ENCODE measurements at regions not wholly inside any gene's neighbourhood (a gene's known extent, or its start where the extent isn't known, plus 50 kb on each side); places are given as distances from the start of the nearest gene placed in this dataset.

- DNase-seq (ENCODE audit: low spot score): no peak
Observed at GRCh38 chr12:66915306-66915904, 236.5 kb upstream of the GRIP1 start.

- DNase-seq (ENCODE audit: low spot score): no peak
Observed at GRCh38 chr12:66916189-66916588, 237.3 kb upstream of the GRIP1 start.

GRCh38 chr12:66919466-66919865 is 240.6 kb upstream of the GRIP1 start:
- DNase-seq (ENCODE audit: low spot score): no peak

GRCh38 chr12:66920205-66920604 is 241.3 kb upstream of the GRIP1 start:
- no peak for DNase-seq (ENCODE audit: low spot score)

- no peak for DNase-seq (ENCODE audit: low spot score)
Observed at GRCh38 chr12:66921151-66921550, 242.3 kb upstream of the GRIP1 start.

- no peak for DNase-seq (ENCODE audit: low spot score)
Observed at GRCh38 chr12:66925083-66925482, 246.2 kb upstream of the GRIP1 start.

GRCh38 chr12:66929121-66929520 is 250.2 kb upstream of the GRIP1 start:
- no peak for DNase-seq (ENCODE audit: low spot score)

GRCh38 chr12:66931091-66931490 is 252.2 kb upstream of the GRIP1 start:
- DNase-seq (ENCODE audit: low spot score): no peak

- no peak for DNase-seq (ENCODE audit: low spot score)
Observed at GRCh38 chr12:66932126-66932525, 253.2 kb upstream of the GRIP1 start.

- DNase-seq (ENCODE audit: low spot score): no peak
Observed at GRCh38 chr12:66934302-66935062, 255.6 kb upstream of the GRIP1 start.

- DNase-seq (ENCODE audit: low spot score): no peak
Observed at GRCh38 chr12:66941150-66941549, 262.3 kb upstream of the GRIP1 start.

GRCh38 chr12:66942741-66943465 is 264.0 kb upstream of the GRIP1 start:
- no peak for DNase-seq (ENCODE audit: low spot score)

GRCh38 chr12:66944365-66944764 is 265.5 kb upstream of the GRIP1 start:
- DNase-seq (ENCODE audit: low spot score): no peak

- DNase-seq (ENCODE audit: low spot score): no peak
Observed at GRCh38 chr12:66945189-66945817, 266.4 kb upstream of the GRIP1 start.

- no peak for DNase-seq (ENCODE audit: low spot score)
Observed at GRCh38 chr12:66947119-66947518, 268.2 kb upstream of the GRIP1 start.

GRCh38 chr12:66952668-66953067 is 273.8 kb upstream of the GRIP1 start:
- DNase-seq (ENCODE audit: low spot score): no peak

GRCh38 chr12:66956300-66956699 is 277.4 kb upstream of the GRIP1 start:
- DNase-seq (ENCODE audit: low spot score): no peak

- DNase-seq (ENCODE audit: low spot score): no peak
Observed at GRCh38 chr12:66959276-66959675, 280.4 kb upstream of the GRIP1 start.

GRCh38 chr12:66960006-66960405 is 281.1 kb upstream of the GRIP1 start:
- DNase-seq (ENCODE audit: low spot score): no peak

- no peak for DNase-seq (ENCODE audit: low spot score)
Observed at GRCh38 chr12:66960704-66961690, 282.1 kb upstream of the GRIP1 start.

GRCh38 chr12:66962290-66962689 is 283.4 kb upstream of the GRIP1 start:
- no peak for DNase-seq (ENCODE audit: low spot score)
